ENCODE measurements at regions not wholly inside any gene's neighbourhood (a gene's known extent, or its start where the extent isn't known, plus 50 kb on each side); places are given as distances from the start of the nearest gene placed in this dataset.

DNA sequence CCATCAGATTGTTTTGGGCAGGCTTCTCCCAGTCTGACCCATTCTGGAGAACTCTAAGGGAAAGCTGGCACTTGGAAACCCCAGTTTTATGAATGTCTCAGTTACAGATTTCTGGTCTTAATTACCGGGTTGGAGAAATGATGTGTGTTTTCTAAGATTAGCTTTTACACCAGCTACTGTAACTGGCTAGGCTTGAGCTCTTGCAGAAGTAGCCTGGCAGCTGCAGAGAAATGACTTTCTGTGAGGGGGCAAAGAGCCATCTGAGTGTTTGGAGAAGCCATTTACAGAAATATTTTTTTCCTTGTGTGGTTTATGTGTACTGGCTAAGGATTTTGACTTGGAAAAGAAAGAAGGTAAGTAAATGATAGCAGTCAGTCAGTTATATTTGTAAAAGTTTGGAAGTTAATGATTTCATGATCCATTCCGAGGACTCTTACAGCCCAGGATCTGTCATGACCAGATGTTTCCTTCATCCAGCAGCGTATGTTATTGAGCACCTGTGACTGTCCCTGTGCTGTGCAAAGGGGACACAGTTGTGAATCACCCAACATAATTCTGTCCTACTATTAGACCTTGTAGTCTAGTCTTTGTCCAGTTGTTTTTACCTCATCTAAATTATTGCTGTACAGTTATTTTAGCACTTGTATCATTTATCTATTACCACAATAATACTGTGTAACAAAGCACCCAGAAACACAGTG is 53.7 kb upstream of the GDNF start:
- Histone ChIP-seq H3K4me1 (ENCODE audit: insufficient read depth, low read length, poor library complexity, severe bottlenecking) (no peaks in the 10 kb centered on the region), H3K36me3 (ENCODE audit: insufficient read depth, low read length) (no peaks in the 10 kb centered on the region), H3K9me2 (ENCODE audit: insufficient read depth, low read length) (no peaks in the 10 kb centered on the region), H2AFZ (ENCODE audit: low read length) (no peak overlapping the region), H3K79me2 (ENCODE audit: insufficient read depth, low read depth, low read length) (no peaks in the 10 kb centered on the region), H3K9me3 (ENCODE audit: low read length) (no peaks in the 10 kb centered on the region), H3K27ac (ENCODE audit: low read depth, low read length, poor library complexity, severe bottlenecking) (no peak overlapping the region), H3K4me2 (ENCODE audit: low read length) (no peak overlapping the region), H4K20me1 (ENCODE audit: insufficient read depth, low read length) (no peaks in the 10 kb centered on the region), H3K4me3 (ENCODE audit: low read depth, low read length, poor library complexity, severe bottlenecking) (no peak overlapping the region)
- POLR2A ChIA-PET = no interaction called here
- intact Hi-C loops (cut with micrococcal nuclease; ENCODE audit: unreplicated experiment) = no loop called here
- CTCF ChIA-PET (ENCODE audit: unreplicated experiment) = no interaction called here
- TF ChIP-seq, protein P1, sequence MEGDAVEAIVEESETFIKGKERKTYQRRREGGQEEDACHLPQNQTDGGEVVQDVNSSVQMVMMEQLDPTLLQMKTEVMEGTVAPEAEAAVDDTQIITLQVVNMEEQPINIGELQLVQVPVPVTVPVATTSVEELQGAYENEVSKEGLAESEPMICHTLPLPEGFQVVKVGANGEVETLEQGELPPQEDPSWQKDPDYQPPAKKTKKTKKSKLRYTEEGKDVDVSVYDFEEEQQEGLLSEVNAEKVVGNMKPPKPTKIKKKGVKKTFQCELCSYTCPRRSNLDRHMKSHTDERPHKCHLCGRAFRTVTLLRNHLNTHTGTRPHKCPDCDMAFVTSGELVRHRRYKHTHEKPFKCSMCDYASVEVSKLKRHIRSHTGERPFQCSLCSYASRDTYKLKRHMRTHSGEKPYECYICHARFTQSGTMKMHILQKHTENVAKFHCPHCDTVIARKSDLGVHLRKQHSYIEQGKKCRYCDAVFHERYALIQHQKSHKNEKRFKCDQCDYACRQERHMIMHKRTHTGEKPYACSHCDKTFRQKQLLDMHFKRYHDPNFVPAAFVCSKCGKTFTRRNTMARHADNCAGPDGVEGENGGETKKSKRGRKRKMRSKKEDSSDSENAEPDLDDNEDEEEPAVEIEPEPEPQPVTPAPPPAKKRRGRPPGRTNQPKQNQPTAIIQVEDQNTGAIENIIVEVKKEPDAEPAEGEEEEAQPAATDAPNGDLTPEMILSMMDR (conservative IDR thresholded peaks at IDR 0.05; ENCODE audit: low read length) = no peak
- TF ChIP-seq EZH2phosphoT487 (IDR thresholded peaks at IDR 0.05; ENCODE audit: borderline replicate concordance, low read depth, low read length) = no peak
- no TSS peak for BruUV-seq (replicated peaks)
- no peak for DNase-seq (ENCODE audit: low spot score)

DNA sequence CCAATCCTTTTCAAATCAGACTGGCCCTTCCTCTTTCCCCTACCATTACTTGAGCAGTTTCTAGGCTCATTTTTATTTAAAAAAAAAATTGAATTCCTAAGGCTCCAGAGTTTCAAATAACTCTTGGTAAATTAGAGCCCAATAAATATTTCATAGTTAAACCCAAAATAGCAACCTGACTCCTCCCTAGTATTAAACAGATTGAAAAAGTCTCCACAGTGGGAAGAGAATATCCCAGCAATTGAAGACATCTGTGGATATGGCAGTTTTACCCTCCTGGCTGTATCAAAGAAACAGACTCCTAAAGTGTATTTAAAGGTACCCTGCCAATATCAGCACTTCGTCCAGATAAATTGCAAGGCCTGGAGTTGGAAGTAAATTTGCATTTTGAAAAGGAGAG is 52.7 kb upstream of the GDNF start:
- H3K4me1 ChIP-seq (ENCODE audit: insufficient read depth, low read length, poor library complexity, severe bottlenecking) = no peaks in the 10 kb centered on the region
- H2AFZ ChIP-seq (ENCODE audit: low read length) = no peak overlapping the region
- H4K20me1 ChIP-seq (ENCODE audit: insufficient read depth, low read length) = no peaks in the 10 kb centered on the region
- CTCF ChIA-PET (ENCODE audit: unreplicated experiment) = no interaction called here
- no peak for TF ChIP-seq EZH2phosphoT487 (IDR thresholded peaks at IDR 0.05; ENCODE audit: borderline replicate concordance, low read depth, low read length)
- TF ChIP-seq, protein P1 (conservative IDR thresholded peaks at IDR 0.05; ENCODE audit: low read length) = no peak
- no peaks in the 10 kb centered on the region for H3K79me2 ChIP-seq (ENCODE audit: insufficient read depth, low read depth, low read length)
- no peak for DNase-seq (ENCODE audit: low spot score)
- H3K4me3 ChIP-seq (ENCODE audit: low read depth, low read length, poor library complexity, severe bottlenecking) = no peak overlapping the region
- no peaks in the 10 kb centered on the region for H3K36me3 ChIP-seq (ENCODE audit: insufficient read depth, low read length)
- BruUV-seq (replicated peaks) = no TSS peak
- no peak overlapping the region for H3K27ac ChIP-seq (ENCODE audit: low read depth, low read length, poor library complexity, severe bottlenecking)
- H3K9me2 ChIP-seq (ENCODE audit: insufficient read depth, low read length) = no peaks in the 10 kb centered on the region
- POLR2A ChIA-PET = no interaction called here
- intact Hi-C loops (cut with micrococcal nuclease; ENCODE audit: unreplicated experiment) = no loop called here
- no peak overlapping the region for H3K4me2 ChIP-seq (ENCODE audit: low read length)
- no peaks in the 10 kb centered on the region for H3K9me3 ChIP-seq (ENCODE audit: low read length)

DNA sequence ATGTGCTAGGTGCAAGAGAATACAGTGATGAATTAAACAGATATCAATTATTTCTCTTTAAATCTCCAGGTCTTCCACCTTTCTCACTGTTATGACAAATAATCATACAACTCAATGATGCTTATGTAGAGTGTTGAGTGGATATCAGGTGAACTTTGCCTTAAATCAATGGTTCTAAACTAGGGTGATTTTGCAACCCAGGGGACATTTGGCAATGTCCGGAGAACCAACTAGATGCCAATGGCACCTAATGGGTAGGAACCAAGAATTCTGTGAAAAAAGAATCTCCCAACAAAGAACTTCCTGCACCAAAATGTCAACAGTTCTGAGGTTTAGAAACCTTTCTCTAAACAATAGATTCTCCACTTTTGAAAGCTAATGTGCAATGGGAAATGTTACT is 52.0 kb upstream of the GDNF start:
- TF ChIP-seq, protein P1 (conservative IDR thresholded peaks at IDR 0.05; ENCODE audit: low read length) = no peak
- no peak for TF ChIP-seq EZH2phosphoT487 (IDR thresholded peaks at IDR 0.05; ENCODE audit: borderline replicate concordance, low read depth, low read length)
- Histone ChIP-seq H3K9me3 (ENCODE audit: low read length) (no peaks in the 10 kb centered on the region), H3K36me3 (ENCODE audit: insufficient read depth, low read length) (no peaks in the 10 kb centered on the region), H4K20me1 (ENCODE audit: insufficient read depth, low read length) (no peaks in the 10 kb centered on the region), H3K4me1 (ENCODE audit: insufficient read depth, low read length, poor library complexity, severe bottlenecking) (no peaks in the 10 kb centered on the region), H3K9me2 (ENCODE audit: insufficient read depth, low read length) (no peaks in the 10 kb centered on the region), H3K4me3 (ENCODE audit: low read depth, low read length, poor library complexity, severe bottlenecking) (no peak overlapping the region), H3K27ac (ENCODE audit: low read depth, low read length, poor library complexity, severe bottlenecking) (no peak overlapping the region), H3K79me2 (ENCODE audit: insufficient read depth, low read depth, low read length) (no peaks in the 10 kb centered on the region), H2AFZ (ENCODE audit: low read length) (no peak overlapping the region), H3K4me2 (ENCODE audit: low read length) (no peak overlapping the region)
- no TSS peak for BruUV-seq (replicated peaks)
- POLR2A ChIA-PET = no interaction called here
- intact Hi-C loops (cut with micrococcal nuclease; ENCODE audit: unreplicated experiment) = no loop called here
- CTCF ChIA-PET (ENCODE audit: unreplicated experiment) = no interaction called here
- DNase-seq (ENCODE audit: low spot score) = no peak

All from OCI-LY7 (cell line).